Upper lobe of left lung (tissue), 4 donors: ENCODE measurements at regions not wholly inside any gene's neighbourhood (a gene's known extent, or its start where the extent isn't known, plus 50 kb on each side); places are given as distances from the start of the nearest gene placed in this dataset.
"Not testable (repeated sequence)": the region's sequence is repeated elsewhere in the genome, so short reads cannot be mapped to it uniquely, and the experiment has no call there.

Experiments
- CTCF ChIP-seq, 6 experiments: fragments of 450-650 bp in 4 of 6; fragments of 200-600 bp in 2 of 6; sonication (generic) in 2 of 6; IDR thresholded peaks; one replicate each; pipeline ENCODE4 v1.5.1; 2016 to 2019; ENCODE audit warnings: antibody characterized with exemption in 6 of 6
- EP300 ChIP-seq, 4 donors: sonication (generic); formaldehyde crosslinking; IDR thresholded peaks; one replicate each; pipeline ENCODE4 v1.5.1; 2017; ENCODE audit warnings: antibody characterized with exemption in 4 of 4, control low read depth in 2 of 4

- TF ChIP-seq CTCF, EP300 (IDR thresholded peaks at IDR 0.05): not testable (repeated sequence)
Measured at GRCh38 chr6:68056596-68056995, 578.5 kb upstream of the ADGRB3 start.
